NCI-H1105 treated with DMSO at 0.1 percent for 48 hours (cell line): ENCODE measurements at regions not wholly inside any gene's neighbourhood (a gene's known extent, or its start where the extent isn't known, plus 50 kb on each side); places are given as distances from the start of the nearest gene placed in this dataset.
A peak's percentile ranks its signal among the peaks of the same experiment; 100 is the strongest.

Experiments used
- DNase-seq: peaks from one replicate; lab custom pipeline; 2025; lab: John Stamatoyannopoulos, UW

DNA sequence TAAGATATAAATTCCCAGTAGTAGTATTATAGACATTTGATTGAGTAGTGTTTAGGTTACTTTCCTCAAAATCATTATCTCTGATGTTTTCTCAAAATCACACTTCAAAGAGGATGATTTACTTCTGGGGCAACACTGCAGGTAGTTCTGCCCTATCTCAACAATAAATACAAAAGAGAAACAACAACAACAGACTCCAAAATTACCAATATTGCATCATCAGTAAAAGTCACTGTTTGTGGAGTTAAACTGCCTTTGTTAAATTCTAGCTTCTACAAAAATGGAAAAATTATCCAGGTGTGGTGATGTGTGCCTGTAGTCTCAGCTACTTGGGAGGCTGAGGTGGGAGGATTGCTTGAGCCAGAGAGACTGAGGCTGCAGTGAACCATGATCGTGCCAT lies 637.6 kb upstream of the ZNF608 start:
- no peak for DNase-seq

DNA sequence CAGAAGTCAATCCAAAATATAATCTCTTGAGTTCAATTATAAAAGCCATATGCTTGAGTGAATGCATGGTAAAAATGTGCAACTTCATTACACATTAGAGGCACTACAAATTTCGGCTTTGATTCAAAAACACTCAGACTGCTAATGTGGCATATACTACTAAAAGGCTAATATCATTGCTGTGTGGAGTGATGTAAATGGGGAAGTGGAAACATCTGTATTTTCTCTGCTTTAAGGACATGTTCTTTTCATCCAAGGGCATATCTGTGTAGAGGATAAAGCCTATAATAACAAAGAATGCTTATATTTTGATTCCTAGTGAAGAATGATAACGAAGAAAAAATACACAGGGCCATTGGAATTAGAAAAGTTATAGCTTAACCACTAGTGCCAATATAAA lies 643.9 kb upstream of the ZNF608 start:
- no peak for DNase-seq

DNA sequence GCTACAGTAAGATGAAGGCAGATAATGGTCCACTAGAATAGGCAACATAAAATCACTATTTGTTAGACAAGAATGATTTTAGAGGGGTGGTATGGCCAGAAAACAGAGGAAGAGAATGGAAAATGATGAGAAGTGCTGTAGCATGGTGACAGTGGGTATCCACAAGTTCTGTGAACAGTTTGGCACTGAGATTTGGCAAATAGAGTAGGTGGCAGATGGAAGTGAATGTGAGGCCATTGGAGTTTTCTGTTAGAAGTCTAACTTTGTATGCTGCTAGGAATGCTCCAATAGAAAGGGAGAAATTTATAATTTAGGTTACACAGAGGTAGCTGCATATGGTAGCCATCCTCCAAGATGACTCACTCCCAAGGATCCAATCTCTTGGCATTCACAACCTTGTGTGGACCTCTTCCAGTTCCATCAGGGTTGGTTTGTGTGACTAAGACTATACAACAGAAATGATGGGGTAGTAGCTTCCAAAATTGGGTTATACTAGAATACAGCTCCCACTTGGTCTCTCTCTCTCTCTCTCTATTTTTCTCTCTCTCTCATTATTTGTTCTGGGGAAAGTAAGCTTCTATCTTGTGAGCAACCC lies 646.9 kb upstream of the ZNF608 start:
- no peak for DNase-seq

DNA sequence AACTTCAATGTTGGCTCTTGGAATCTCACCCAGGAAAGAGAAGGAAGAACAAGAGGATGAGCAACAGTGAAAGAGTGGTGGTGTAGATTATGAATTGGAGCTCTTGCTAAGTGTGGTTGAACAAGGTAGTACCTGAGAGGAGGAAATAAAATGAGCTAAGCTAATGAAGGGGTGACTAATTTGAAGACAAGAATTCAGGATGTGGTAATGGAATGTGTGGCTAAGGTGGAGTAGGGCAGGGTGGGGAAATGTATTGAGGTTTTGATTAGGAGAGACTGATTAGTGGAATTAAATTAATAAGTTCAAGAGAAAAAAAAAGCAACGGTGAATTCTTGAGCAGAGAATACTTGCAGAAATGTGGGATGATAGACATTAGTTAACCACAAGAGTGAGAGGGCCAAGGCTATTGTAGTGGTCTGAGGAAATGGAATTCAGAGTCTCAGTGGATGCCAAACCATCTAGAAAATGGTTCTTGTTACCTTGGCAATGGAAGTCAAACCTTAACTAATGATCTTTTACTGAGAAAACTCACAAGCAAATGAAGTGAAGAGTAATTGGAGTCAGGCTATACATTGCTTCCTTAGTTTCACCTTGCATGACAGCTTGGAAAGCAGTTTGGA lies 648.3 kb upstream of the ZNF608 start:
- no peak for DNase-seq

DNA sequence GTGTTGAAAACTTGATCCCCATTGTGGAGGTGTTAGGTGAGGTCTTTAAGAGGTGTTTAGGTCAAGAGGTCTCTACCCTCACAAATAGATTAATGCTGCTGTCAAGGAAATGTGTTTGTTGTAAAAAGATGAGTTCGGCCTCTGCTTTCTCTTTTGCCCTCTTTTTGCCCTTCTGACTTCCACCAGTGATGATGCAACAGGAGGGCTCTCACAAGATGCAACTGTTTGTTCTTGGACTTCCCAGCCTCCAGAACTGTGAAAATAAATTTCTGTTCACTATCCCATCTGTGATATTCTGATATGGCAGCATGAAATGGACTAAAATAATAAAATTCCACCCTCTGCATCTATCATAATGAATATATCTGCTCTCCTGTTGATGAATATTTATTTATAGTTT lies 650.0 kb upstream of the ZNF608 start:
- DNase-seq = no peak

DNA sequence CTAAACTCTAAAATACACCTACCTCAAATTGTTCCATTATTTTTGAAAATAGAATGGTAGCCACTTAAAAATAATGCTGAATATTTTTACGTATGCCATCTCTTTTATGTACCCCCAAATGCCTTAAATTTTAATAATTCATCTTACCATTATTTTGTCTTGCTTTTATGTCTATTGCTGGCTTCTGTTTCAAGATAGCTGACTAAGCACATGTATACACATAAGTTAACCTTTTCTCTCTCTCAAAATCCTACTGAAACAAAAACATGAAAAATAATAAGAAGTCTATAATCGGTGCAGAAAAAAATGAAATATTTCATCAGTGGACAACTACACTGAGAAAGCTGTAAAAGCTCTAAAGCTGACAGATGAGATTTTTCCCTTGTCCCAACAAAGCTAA lies 652.0 kb upstream of the ZNF608 start:
- DNase-seq = no peak

DNA sequence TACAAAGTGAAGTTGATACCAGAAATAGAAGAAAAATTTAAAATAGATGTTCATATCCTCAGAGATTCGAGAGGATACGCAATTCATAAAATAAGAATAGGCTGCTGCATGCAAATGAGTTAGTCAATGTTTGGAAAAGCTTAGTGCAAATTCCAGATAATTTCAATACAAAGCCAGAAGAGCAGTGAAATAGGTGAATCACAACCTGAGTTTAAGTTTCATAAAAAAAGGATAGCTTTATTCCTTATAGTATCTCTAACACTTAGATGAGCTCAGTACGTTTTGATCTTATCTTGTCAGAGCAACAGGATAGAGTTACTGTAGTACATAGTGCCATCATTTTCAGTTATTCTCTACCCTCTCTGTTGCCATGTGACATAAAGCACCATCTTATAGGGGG lies 653.4 kb upstream of the ZNF608 start:
- DNase-seq = no peak

DNA sequence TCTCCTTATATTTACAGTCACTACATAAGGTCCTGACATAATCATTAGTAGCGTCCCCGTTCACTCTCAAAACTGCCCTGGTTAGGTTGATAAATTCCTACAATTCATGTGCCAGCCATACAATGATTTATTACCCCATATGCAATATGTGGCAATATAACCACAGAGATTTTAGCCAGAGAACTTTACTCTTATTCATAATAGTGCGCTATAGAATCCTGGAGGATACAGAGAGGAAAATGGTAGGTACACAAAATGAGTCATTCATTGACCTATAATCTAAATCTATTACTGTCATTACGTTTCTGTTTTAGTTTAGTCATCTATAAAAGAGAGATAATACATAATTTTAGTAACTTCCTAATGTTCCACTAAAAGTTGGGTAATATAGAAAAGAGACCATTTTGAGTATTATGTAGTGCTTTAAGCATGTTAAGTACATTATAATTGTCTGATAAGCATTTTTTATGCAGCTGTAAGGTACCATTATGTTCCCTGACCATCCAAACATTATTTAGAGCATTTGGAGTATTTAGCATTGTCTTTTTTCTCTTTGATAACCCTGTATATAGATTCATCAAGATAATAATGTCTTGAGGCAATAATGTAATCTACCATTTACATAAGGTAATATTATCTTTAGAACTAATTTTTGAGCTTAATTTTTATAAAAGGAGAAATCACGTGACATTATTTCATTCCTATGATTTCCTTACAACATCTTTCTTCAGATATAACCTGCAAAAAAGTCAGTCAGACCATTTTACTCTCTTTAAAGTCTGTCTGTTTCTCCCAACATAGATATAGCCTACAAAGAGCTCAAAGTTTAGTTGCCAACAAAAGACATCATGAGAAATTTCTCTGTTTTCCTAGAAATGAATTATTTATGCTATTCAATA lies 655.5 kb upstream of the ZNF608 start:
- DNase-seq = no peak

DNA sequence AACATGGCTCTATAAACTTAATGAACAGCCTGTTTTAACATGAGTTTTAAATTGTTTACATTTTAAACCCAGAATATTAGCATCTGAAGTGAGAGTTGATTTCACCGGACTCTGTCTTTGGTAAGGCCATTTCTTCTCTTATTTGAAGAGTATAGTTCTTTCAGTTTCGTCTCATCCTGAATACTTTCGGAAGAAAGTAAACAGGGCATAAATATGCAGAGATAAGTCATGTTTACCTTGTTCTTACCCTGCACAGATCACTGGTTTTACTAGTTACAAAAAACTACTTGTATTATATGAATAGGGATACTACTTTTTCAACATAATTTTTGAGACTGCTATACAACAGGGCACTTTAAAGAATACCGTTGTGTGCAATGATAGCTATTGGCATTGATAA lies 656.3 kb upstream of the ZNF608 start:
- DNase-seq = no peak

DNA sequence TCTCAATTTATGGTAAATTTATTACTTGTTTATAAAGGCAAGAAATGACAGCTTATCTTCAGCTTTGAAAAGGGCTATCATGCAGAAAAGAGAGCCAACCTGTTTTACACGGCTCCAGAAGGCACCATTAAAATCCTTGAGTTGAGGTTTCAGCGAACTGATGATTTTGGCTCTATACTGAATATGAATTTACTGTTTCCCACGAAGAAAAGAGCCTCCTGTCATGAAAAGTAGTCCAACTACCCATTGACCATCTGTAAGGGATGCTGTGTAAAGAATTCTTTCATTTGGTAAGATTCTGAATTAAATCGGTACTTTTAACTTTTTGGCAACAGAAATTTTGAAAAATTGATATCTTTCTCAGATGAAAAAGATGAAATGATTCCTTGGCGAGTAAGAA lies 657.6 kb upstream of the ZNF608 start:
- no peak for DNase-seq

DNA sequence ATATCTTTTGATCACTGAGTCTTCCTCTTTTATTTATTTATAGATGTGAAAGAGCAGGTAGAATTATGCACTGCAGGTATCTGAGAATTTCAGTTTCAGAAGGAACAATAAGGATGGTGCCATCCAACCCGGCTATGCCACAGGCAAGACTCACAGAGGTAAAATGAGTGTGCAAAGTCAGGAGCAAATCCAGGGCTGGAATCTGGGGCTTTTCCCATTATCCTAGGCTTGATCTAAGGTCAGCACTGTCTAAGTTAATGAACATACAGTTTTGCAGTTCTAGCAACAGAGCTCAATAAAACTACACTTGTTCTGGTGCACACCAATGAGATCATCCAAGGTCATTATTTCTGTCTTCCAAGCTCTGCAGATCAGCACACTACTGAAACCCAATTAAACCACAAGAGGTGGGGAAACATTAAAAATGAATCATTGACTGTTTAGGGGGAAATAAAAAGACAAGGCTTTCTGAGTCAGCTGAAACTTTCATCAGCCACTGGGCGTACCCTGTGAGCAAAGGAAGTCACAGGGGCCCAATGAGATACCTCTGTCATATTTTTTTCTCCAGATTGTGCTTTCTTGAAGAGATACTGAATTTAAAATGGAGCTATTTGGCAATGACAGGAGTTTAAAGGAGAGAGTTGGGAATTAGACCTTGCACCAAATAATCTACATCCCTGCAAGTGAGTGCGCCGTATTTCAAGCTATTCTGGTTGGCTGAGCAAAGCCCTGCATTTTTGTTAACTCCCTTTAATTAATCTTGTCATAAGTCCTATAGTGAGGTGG lies 662.2 kb upstream of the ZNF608 start:
- DNase-seq = peak; percentile 29

DNA sequence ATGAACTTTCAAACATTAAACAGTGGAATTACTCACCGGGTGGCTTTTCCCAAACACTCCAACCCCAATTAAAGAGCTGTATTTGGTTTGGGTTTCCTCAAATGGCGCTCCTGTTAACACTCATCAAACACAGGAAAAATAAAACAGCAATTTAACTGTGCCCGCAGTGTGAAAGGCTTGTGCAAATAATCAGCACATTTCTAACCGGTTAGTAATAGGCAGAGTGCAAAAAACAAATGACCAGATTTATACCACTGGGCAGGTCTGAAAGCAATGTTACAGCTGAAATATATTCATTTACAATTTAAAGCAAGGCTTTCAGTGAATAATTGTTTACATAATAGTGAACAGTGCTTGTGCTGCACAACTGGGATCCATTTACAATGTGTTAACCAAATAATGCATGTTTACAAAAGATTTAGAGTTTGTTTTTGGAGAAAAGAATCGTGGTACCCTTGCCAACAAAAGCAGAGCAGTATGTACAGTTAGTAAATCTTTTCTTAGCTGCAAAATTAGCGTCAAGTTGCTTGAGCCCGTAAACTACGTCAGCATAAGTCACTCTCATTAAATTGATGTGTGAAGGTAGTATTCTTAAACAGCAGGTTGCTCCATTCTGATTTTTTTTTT lies 662.9 kb upstream of the ZNF608 start:
- DNase-seq = peak; percentile 57

DNA sequence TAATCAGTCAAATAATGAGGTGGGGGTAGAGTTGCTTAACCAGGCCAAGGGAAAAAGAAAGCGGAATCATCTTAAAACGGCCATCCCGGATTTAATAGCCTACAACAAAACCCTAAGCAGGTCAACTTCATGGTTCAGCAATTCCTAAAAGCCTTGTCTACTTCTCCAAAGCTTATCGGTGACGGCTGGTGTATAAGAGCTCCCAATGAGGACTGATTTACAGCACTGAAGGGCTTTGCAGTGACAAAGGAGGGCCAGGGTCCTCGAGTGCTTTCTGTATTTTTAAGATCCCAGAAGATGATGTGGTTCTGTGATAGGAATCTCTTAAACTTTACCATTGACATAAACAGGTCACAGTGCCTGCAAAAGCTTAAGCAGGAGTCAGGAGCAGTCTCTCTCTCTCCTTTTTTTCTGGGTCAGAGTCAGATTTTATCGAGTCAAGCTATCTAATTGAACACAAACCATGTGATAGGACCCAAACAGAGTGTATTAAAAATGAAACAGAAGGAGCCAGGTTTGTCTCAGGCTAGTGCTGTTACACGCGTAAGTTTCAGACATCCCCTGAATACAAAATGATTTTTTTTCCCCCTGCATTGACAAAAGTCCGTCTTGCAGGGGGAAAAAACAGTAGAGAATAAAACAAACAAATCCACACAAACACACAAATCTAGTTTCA lies 663.6 kb upstream of the ZNF608 start:
- DNase-seq = peak; percentile 83

DNA sequence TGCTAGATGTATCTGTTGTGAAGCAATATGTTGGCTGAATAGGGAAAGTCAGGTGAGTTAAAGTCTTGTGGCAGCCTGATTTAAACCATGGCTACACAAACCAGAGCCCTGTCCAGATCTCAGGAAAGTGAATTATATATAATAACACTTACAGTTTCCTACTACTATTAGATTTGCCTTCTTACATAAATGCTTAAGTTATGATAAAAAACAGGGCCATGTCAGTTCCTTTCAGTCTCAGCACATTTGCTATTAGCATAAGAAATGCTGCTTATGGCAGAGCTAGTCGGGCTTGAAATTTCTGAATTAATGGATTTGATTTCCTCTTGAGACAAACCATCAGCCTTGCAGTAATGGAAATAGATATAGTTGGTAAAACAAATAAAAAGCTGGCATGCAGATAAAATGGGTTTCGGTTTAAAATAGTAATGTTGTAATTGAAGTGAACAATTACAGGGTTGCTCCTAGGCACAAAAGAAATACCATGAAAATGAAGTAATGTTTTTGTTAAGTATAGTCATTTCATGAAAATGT lies 664.2 kb upstream of the ZNF608 start:
- peak; percentile 72 for DNase-seq

DNA sequence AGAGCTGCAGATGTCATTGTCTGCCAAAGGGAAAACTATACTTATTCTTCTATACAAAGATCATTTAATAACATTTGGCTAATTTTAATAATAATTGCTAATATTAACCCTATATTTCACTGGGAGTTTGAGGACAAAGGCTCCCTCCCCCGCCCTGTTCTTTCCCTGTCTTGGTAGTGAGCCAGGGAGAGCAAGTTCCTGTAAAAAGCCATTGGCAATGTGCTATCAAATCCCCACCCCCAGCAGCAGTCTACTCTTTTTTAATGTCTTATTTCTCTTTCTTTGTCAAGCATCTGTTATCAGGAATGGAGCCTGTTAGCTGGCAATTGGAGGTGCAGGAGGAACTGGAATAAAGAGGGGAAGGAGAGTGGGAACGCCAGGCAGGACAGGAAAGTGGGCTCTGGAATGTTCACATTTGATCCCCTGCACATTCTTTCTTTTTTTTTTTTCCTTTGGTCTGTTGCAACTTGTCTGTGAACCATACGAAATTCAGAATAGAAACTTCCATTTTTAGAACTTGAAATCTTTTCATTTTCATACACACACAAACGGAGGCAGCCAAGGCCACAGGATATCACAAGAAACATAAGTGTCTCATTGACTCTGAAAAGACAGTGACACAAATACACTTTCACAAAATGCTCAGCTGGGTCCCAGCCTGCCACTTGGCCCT lies 664.8 kb upstream of the ZNF608 start:
- DNase-seq = peak; percentile 72

DNA sequence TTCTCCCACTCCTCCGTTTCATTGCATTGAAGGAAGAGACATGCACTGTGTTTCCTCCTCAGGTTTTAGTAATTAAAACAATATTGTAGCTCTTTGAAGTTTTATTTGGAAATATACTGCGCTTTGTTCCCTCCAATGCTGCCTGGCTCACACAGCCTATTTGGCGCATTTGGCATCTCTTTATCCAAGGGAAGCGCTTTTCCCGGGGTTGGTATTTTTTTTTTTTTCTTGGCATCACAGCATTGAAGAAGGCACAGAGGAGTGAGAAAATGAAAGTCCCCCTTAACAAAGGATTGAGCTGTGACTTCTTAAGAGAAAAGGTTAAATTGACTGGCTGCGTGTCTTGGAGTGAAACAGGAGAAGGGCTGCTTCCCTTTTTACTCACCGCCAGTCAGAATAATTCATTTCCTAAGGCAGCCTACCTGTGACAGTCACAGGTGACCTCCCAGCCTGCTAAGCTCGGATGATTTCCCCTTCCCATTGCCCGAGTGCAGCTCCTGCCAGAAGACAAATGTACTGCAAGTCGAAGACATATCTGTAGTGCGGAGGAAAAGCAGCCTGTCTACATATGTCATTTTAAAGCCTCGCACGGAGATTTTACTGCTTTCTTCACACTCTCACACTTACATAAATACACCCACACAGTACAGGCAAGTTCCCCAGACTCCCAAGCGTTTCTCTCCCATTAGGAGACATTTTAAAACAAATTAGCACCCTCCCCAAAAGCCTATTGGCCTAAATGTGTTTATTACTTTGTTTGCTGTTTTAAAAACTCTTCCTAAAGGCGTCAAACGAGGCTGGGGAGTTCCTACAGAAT lies 665.5 kb upstream of the ZNF608 start:
- DNase-seq = no peak

DNA sequence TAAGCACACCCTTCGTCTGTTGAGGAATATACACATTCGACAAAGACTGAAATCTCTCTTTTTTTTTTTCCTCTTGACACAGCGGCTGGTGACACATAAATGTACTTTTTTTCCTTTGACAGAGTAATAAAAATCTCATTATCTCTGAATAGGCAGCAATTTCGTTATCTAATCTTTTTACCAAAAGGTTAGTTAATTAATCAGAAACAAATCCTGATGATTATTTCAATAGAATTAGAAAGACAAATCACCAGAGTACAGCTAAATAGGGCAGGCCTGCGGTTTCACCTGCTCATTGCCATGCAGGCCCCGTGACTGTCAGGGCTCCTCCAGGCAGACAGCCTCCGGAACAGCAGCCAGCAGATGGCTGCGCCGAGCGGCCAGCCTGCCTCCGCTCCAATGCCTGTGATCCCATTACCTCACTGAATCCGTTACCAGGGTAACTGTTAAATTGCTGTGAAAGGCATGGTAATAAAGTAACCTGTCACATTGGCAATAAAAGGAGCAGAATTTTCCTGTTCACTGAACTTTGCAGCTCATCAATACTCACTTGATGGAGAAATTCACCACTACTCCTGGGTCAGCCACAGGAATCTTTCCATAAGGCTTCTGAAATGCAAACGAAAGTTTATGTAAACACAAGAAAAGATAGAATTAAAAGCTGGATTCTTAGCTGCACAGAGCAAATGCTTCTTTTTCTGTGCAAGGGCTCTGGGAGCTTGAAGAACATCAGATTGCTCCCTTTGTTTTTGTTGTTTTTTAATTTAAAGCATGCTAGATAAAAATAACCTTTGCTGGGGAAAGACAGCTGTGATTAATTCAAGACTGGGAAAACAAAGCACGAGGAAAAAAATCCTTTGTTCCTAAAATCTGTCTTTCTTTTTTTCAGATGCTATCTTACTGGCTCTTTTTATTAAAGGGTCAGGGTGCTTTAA lies 666.4 kb upstream of the ZNF608 start:
- peak; percentile 82 for DNase-seq

DNA sequence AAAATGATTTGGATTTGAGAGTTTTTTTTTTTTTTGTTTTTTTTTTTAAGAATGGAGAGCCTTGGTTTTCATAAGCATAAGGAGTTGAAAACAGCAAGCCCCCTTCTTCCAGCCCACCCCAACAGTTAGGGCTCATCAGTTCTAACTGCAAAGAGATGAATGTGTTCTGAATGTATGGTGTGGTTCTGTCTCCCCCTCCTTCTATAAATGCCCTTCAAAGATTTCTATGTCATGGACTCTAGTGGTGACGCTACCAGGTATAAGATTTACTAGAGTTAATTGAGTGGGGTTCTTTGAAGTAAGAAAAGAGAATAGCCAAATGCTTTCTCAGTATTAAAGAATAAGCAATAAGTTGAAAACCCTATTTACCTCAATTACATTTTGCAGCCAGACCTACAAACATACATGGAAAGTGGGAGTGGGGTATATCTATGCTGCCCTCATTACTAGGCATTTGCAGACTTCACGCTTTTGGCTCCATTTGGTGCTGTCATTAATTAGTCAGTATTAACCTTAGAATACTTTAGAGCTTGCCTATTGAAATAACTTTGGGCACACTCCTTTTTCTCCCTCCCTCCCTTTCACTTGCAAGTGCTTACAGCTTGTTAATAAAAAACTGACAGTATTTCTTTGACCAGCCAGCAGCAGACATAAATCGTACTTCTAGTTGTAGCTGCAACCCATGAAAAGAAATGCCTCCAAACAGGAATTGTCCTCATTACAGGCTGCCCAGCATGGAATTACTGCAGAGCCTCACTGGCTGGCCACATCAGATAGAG lies 667.2 kb upstream of the ZNF608 start:
- no peak for DNase-seq
